C4-2B (cell line): ENCODE measurements at regions not wholly inside any gene's neighbourhood (a gene's known extent, or its start where the extent isn't known, plus 50 kb on each side); places are given as distances from the start of the nearest gene placed in this dataset.

Source experiments
- ZFX ChIP-seq: fragments of 450-650 bp; IDR thresholded peaks from 2 replicates; pipeline ENCODE4 v1.6.1; 2017
- TF ChIP-seq, protein P1 (sequence below): fragments of 450-650 bp; conservative IDR thresholded peaks from 2 replicates; pipeline ENCODE4 v1.5.1; 2017; ENCODE audit warnings: mild to moderate bottlenecking

DNA sequence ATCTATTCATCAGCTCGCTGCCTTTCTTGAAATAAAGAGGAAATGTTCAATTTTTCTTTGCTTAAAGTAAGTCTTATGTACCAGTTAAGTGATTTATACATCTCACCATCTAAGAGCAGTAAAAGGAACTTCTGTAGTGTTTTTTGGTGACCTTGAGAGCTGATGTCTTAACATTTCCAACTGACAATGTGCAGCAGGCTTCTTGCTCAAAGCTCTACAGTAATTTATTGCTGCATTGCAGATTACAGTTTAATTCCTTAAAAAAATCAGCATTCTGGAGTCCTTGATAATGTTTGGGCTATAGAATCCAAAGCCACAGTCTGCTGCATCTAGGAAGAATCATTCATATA is 61.6 kb downstream of the DIPK2A start:
- TF ChIP-seq, protein P1, sequence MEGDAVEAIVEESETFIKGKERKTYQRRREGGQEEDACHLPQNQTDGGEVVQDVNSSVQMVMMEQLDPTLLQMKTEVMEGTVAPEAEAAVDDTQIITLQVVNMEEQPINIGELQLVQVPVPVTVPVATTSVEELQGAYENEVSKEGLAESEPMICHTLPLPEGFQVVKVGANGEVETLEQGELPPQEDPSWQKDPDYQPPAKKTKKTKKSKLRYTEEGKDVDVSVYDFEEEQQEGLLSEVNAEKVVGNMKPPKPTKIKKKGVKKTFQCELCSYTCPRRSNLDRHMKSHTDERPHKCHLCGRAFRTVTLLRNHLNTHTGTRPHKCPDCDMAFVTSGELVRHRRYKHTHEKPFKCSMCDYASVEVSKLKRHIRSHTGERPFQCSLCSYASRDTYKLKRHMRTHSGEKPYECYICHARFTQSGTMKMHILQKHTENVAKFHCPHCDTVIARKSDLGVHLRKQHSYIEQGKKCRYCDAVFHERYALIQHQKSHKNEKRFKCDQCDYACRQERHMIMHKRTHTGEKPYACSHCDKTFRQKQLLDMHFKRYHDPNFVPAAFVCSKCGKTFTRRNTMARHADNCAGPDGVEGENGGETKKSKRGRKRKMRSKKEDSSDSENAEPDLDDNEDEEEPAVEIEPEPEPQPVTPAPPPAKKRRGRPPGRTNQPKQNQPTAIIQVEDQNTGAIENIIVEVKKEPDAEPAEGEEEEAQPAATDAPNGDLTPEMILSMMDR = no peak
- no peak for TF ChIP-seq ZFX
